Activated naive CD4-positive, alpha-beta T cell treated with anti-CD3 and anti-CD28 coated beads for 36 hours (primary cell): ENCODE measurements at regions not wholly inside any gene's neighbourhood (a gene's known extent, or its start where the extent isn't known, plus 50 kb on each side); places are given as distances from the start of the nearest gene placed in this dataset.

Experiments
- CTCF ChIA-PET: fragments of 350-600 bp; sonication (Branson Sonifier 250); formaldehyde crosslinking; loops from one replicate; lab custom pipeline; 2021; ENCODE audit warnings: antibody characterized with exemption; lab: Charles Lee
- DNase-seq: peaks from one replicate; pipeline ENCODE4 v3.0.0-alpha.2; 2020
- H3K27ac Mint-ChIP-seq: one replicate; pipeline ENCODE4 v1.8.0; 2021; ENCODE audit warnings: mild to moderate bottlenecking, mixed read lengths
- H3K27me3 Mint-ChIP-seq: one replicate; pipeline ENCODE4 v1.8.0; 2021; ENCODE audit warnings: low read depth, mixed read lengths
- H3K36me3 Mint-ChIP-seq: one replicate; pipeline ENCODE4 v1.8.0; 2021; ENCODE audit warnings: low read depth, mixed read lengths
- H3K4me1 Mint-ChIP-seq: one replicate; pipeline ENCODE4 v1.8.0; 2021; ENCODE audit warnings: low read depth, mixed read lengths
- H3K4me3 Mint-ChIP-seq: one replicate; pipeline ENCODE4 v1.8.0; 2021; ENCODE audit warnings: mild to moderate bottlenecking, moderate library complexity, mixed read lengths
- H3K9me3 Mint-ChIP-seq: one replicate; pipeline ENCODE4 v1.8.0; 2021; ENCODE audit warnings: mixed read lengths
- intact Hi-C: fragments of 100-400 bp; cut with micrococcal nuclease; formaldehyde crosslinking; loops from one replicate; pipeline ENCODE4 v1.15.1; 2023

DNA sequence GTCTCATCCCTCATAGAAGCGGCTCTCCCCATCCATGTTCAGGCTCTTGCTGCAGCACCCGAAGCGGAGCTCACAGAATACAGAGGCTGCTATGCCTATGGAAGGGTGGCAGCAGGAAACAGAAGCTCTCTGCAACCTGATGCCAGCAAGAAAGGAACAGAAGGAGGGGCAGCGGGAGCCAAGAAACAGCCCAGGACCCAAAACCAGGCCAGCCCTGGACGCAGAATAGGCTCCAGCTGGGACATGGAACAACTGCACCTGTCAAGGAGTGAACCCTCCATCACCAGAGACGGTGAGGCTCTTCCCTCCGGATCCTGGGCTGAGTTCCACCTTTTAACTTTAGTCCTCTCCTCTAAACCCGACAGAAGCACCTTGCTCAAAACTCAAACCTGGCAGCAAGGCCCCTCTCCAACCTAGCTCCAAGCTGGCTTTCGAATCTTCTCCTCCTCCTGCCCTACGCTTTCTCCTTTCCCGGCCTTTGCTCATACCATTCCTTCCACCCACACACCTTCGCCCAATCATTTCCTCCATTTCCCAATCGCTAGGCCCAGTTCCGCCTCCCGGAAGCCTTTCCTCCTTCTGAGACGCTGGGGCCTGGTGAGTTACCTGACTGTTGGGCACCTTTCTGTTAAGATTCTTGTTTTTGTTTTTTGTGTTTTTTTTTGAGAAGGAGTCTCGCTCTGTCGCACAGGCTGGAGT lies 122.8 kb upstream of the ZNF92 start:
- CTCF ChIA-PET = no interaction called here
- Mint-ChIP-seq H3K36me3 (no peaks in the 10 kb centered on the region), H3K27ac (no peak overlapping the region), H3K9me3 (no peaks in the 10 kb centered on the region), H3K4me3 (no peak overlapping the region), H3K27me3 (peaks cover 31% of the 10 kb centered on the region), H3K4me1 (peaks cover 7% of the 10 kb centered on the region)
- intact Hi-C loops = no loop called here
- no peak for DNase-seq

GRCh38 chr7:65250216-65250615 lies 123.4 kb upstream of the ZNF92 start:
- H3K36me3 Mint-ChIP-seq = no peaks in the 10 kb centered on the region
- H3K27ac Mint-ChIP-seq = no peak overlapping the region
- H3K9me3 Mint-ChIP-seq = no peaks in the 10 kb centered on the region
- CTCF ChIA-PET = no interaction called here
- H3K27me3 Mint-ChIP-seq = peaks cover 31% of the 10 kb centered on the region
- DNase-seq = no peak
- peaks cover 7% of the 10 kb centered on the region for H3K4me1 Mint-ChIP-seq
- no peak overlapping the region for H3K4me3 Mint-ChIP-seq
- intact Hi-C loops = no loop called here

DNA sequence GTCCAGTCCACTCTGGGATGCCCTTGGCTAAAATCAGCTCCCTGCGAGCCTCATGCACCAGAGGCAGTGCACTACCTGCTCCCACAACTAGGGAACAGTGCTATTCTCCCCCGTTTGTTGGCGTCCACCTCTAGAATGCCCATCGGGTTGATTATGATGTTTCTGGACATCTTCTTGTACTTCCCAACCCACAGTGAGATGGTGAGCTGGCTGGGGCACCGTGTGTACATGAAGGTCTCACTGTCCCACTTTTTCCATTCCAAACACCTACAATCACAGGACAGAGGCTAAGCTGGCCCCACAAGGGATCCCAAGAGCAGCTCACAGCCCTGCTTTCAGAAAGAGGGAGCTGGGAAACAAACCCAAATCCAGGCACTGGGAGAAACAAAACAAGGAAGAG lies 126.2 kb upstream of the ZNF92 start:
- Mint-ChIP-seq H3K36me3 (no peaks in the 10 kb centered on the region), H3K4me1 (peaks cover 5% of the 10 kb centered on the region), H3K27me3 (peaks cover 26% of the 10 kb centered on the region), H3K27ac (no peak overlapping the region), H3K4me3 (no peak overlapping the region), H3K9me3 (no peaks in the 10 kb centered on the region)
- intact Hi-C loops = no loop called here
- CTCF ChIA-PET = no interaction called here
- no peak for DNase-seq

DNA sequence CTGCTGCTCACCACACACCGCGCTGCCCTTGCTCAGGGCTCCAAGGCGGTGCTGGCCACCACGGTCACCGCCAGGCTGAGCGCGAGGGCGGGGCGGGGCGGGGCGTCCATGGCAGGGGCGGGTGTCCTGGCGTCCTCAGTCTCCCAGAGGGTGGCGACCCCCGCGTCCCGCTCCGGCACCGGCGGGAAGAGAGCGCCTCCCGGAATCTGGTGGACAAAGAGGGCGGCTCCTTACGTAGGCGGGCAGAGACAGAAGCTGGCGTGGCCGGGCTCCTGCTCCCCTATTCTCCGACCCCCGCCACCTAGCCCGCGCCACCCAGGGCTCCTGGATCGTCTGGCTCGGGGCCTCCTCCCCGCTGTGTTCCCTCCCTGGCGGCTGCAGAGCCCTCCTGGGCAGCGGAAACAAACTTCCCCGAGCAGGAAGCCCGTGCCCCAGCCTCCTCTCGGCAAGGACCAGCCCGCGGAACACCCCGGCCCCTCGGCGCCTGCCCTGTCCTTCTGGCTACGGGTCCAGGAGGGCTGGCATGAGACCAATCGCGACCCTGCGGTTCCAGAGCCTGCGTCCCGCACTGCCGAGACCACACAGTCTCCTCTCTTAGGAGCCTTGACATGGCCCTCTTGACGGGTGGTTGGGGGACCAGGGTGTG lies 133.8 kb upstream of the ZNF92 start:
- Mint-ChIP-seq H3K4me3 (peak overlapping the region; percentile 29), H3K4me1 (no peaks in the 10 kb centered on the region), H3K27ac (no peak overlapping the region), H3K9me3 (no peaks in the 10 kb centered on the region), H3K27me3 (peaks cover 19% of the 10 kb centered on the region), H3K36me3 (no peaks in the 10 kb centered on the region)
- CTCF ChIA-PET = no interaction called here
- intact Hi-C loops = no loop called here
- DNase-seq = no peak

- Mint-ChIP-seq H3K4me1 (no peaks in the 10 kb centered on the region), H3K4me3 (no peak overlapping the region), H3K36me3 (no peaks in the 10 kb centered on the region), H3K27me3 (peaks cover 19% of the 10 kb centered on the region), H3K9me3 (no peaks in the 10 kb centered on the region), H3K27ac (no peak overlapping the region)
- intact Hi-C loops = no loop called here
- CTCF ChIA-PET = no interaction called here
- no peak for DNase-seq
These were observed 134.3 kb upstream of the ZNF92 start for GRCh38 chr7:65239324-65239706.

- intact Hi-C loops = no loop called here
- peaks cover 19% of the 10 kb centered on the region for H3K27me3 Mint-ChIP-seq
- no peak overlapping the region for H3K4me3 Mint-ChIP-seq
- peaks cover 2% of the 10 kb centered on the region for H3K4me1 Mint-ChIP-seq
- CTCF ChIA-PET = no interaction called here
- no peaks in the 10 kb centered on the region for H3K9me3 Mint-ChIP-seq
- no peak overlapping the region for H3K27ac Mint-ChIP-seq
- no peaks in the 10 kb centered on the region for H3K36me3 Mint-ChIP-seq
- no peak for DNase-seq
These were observed 134.9 kb upstream of the ZNF92 start for GRCh38 chr7:65238785-65239184.

DNA sequence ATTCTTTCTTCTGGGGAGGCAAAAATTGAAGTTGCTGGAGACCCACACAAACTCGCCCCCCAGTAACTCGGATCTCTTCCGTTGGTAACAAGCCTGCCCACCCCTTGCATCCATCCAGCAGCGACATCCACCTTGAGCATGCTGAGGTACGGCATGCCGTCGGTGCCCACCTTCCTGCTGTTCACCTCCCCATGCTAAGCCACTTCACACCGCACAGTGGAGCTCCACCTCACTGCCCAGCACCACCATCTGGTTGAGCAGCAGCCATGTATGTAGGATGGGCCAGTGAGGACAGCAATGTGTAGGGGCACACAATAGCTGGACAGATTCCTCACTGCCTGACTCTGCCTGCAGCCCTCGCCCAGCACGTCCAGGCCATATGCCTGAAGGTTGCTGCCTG lies 138.1 kb upstream of the ZNF92 start:
- Mint-ChIP-seq H3K27me3 (peaks cover 12% of the 10 kb centered on the region), H3K9me3 (no peaks in the 10 kb centered on the region), H3K4me3 (no peak overlapping the region), H3K4me1 (peaks cover 5% of the 10 kb centered on the region), H3K27ac (no peak overlapping the region), H3K36me3 (no peaks in the 10 kb centered on the region)
- intact Hi-C loops = no loop called here
- no peak for DNase-seq
- CTCF ChIA-PET = no interaction called here

DNA sequence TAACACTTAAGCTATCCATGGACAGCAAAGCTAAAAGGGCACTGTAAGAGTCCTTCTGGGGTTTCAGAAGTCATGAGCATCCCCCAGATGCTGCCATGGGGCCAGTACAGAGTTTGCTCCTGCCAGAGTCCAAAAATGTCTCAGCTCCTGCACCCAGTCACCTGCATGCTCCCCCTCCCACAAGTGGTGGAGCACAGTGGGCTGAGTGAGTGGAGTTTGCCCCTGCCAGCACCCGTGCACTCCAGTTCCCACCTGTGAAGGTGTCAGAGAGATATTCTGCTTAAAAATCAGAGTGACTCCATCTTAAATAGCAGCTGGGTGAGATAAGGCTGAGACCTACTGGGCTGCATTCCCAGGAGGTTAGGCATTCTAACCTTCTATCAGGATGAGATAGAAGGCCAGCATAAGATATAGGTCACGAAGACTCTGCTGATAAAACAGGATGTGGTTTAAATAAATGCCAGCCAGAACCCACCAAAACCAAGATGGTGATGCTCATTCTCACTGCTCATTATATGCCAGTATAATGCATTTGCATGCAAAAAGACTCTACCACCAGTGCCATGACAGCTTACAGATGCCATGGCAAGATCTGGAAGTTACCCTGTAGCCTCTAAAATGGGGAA lies 140.1 kb upstream of the ZNF92 start:
- DNase-seq = no peak
- peaks cover 5% of the 10 kb centered on the region for H3K4me1 Mint-ChIP-seq
- no peaks in the 10 kb centered on the region for H3K9me3 Mint-ChIP-seq
- H3K4me3 Mint-ChIP-seq = no peak overlapping the region
- peaks cover 8% of the 10 kb centered on the region for H3K27me3 Mint-ChIP-seq
- no peaks in the 10 kb centered on the region for H3K36me3 Mint-ChIP-seq
- intact Hi-C loops = no loop called here
- CTCF ChIA-PET = no interaction called here
- H3K27ac Mint-ChIP-seq = no peak overlapping the region

DNA sequence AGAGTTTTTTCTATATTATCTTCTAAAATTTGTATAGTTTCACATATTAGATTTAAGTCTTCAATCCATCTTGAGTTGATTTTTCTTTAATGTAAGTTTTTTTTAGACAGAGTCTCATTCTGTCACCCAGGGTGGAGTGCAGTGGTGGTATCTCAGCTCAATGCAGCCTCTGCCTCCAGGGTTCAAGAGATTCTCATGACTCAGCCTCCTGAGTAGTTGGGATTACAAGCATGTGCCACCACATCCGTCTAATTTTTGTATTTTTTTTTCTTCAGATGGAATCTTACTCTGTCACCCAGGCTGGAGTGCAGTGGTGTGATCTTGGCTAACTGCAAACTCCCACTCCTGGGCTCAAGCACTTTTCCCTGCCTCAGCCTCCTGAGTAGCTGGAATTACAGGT lies 143.4 kb upstream of the ZNF92 start:
- CTCF ChIA-PET = interaction anchor here (1.4 kb wide), 1 partner anchor 77 kb away, joined by 5 read pairs; no protein-coding TSS in a partner anchor
- Mint-ChIP-seq H3K36me3 (no peaks in the 10 kb centered on the region), H3K27me3 (no peaks in the 10 kb centered on the region), H3K4me3 (no peak overlapping the region), H3K9me3 (no peaks in the 10 kb centered on the region), H3K4me1 (peaks cover 5% of the 10 kb centered on the region), H3K27ac (no peak overlapping the region)
- intact Hi-C loops = no loop called here
- DNase-seq = no peak

DNA sequence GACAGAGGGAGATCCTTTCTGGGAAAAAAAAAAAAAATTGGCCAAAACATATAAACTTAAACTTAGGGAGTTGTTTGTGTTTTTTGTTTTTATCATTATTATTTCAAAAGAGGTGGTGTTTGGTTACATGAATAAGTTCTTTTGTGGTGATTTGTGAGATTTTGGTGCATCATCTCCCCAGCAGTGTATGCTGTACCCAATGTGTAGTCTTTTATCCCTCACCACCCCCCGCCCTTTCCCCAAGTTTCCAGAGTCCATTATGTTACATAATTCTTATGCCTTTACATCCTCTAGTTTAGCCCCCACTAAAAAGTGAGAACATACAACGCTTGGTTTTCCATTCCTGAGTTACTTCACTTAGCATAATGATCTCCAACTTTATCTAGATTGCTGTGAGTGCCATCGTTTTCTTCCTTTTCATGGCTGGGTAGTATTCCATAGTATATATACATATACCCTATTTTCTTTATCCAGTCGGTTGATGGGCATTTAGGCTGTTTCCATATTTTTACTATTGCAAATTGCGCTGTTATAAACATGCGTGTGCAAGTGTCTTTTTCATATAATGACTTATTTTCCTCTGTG lies 148.1 kb upstream of the ZNF92 start:
- intact Hi-C loops = loop anchor here (10.0 kb wide), 1 partner anchor 49 kb away; no protein-coding TSS in a partner anchor
- Mint-ChIP-seq H3K4me1 (no peaks in the 10 kb centered on the region), H3K4me3 (no peak overlapping the region), H3K27me3 (no peaks in the 10 kb centered on the region), H3K36me3 (no peaks in the 10 kb centered on the region), H3K27ac (no peak overlapping the region), H3K9me3 (no peaks in the 10 kb centered on the region)
- DNase-seq = no peak
- CTCF ChIA-PET = no interaction called here

GRCh38 chr7:65222655-65223054 lies 151.0 kb upstream of the ZNF92 start:
- Mint-ChIP-seq H3K4me3 (no peak overlapping the region), H3K27ac (no peak overlapping the region), H3K36me3 (no peaks in the 10 kb centered on the region), H3K27me3 (no peaks in the 10 kb centered on the region), H3K4me1 (no peaks in the 10 kb centered on the region), H3K9me3 (no peaks in the 10 kb centered on the region)
- DNase-seq = no peak
- CTCF ChIA-PET = no interaction called here
- intact Hi-C loops = loop anchor here (10.0 kb wide), 1 partner anchor 52 kb away; no protein-coding TSS in a partner anchor

- no peak overlapping the region for H3K4me3 Mint-ChIP-seq
- H3K36me3 Mint-ChIP-seq = no peaks in the 10 kb centered on the region
- H3K27me3 Mint-ChIP-seq = no peaks in the 10 kb centered on the region
- intact Hi-C loops = loop anchor here (1.0 to 10.0 kb wide), 2 partner anchors 53 to 270 kb away; no protein-coding TSS in a partner anchor
- H3K27ac Mint-ChIP-seq = no peak overlapping the region
- no peaks in the 10 kb centered on the region for H3K4me1 Mint-ChIP-seq
- no peaks in the 10 kb centered on the region for H3K9me3 Mint-ChIP-seq
- DNase-seq = no peak
- CTCF ChIA-PET = interaction anchor here (0.7 kb wide), 1 partner anchor 674 kb away, joined by 3 read pairs; no protein-coding TSS in a partner anchor
These were observed 152.0 kb upstream of the ZNF92 start for GRCh38 chr7:65221683-65222082.
